Adrenal gland (tissue), 5 donors: ENCODE measurements at regions not wholly inside any gene's neighbourhood (a gene's known extent, or its start where the extent isn't known, plus 50 kb on each side); places are given as distances from the start of the nearest gene placed in this dataset.

Experiments used
- POLR2A ChIP-seq, 2 donors: fragments of 450-650 bp; IDR thresholded peaks; one replicate each; pipeline ENCODE4 v1.6.1; 2017; ENCODE audit warnings: antibody characterized with exemption in 2 of 2, mild to moderate bottlenecking in 2 of 2, moderate library complexity in 1 of 2
- TF ChIP-seq, protein P1 (sequence below), 6 experiments: fragments of 450-650 bp in 4 of 6; fragments of 200-600 bp in 2 of 6; sonication (generic) in 1 of 6; IDR thresholded peaks; 1 replicate in 5 of 6; 2 replicates in 1 of 6; pipeline versions ENCODE4 v1.5.1 to v1.8.0; 2016 to 2021; ENCODE audit warnings: antibody characterized with exemption in 6 of 6, mild to moderate bottlenecking in 2 of 6, moderate library complexity in 1 of 6
- donor health status: DM: no; HTN: no; CAD: no.

DNA sequence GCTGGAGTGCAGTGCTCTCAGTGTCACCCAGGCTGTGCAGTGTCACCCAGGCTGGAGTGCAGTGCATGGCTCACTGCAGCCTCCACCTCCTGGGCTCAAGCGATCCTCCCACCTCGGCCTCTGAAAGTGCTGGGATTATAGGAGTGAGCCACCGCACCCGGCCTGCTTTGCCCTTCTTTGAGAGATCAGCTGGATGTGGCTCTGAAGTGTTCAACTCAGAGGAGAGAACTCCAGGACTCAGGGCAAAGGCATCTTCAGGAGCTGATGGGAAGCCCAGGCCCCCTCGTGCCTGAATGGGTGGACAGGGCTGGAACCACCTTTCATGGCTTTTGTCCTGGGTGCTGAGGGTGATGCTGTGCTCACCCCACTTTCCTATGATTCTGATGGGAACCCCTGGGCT lies 52.0 kb upstream of the HAAO start:
- TF ChIP-seq, protein P1, sequence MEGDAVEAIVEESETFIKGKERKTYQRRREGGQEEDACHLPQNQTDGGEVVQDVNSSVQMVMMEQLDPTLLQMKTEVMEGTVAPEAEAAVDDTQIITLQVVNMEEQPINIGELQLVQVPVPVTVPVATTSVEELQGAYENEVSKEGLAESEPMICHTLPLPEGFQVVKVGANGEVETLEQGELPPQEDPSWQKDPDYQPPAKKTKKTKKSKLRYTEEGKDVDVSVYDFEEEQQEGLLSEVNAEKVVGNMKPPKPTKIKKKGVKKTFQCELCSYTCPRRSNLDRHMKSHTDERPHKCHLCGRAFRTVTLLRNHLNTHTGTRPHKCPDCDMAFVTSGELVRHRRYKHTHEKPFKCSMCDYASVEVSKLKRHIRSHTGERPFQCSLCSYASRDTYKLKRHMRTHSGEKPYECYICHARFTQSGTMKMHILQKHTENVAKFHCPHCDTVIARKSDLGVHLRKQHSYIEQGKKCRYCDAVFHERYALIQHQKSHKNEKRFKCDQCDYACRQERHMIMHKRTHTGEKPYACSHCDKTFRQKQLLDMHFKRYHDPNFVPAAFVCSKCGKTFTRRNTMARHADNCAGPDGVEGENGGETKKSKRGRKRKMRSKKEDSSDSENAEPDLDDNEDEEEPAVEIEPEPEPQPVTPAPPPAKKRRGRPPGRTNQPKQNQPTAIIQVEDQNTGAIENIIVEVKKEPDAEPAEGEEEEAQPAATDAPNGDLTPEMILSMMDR (IDR thresholded peaks at IDR 0.05): no peak
- no peak for TF ChIP-seq POLR2A (IDR thresholded peaks at IDR 0.05)
